ENCODE measurements at regions not wholly inside any gene's neighbourhood (a gene's known extent, or its start where the extent isn't known, plus 50 kb on each side); places are given as distances from the start of the nearest gene placed in this dataset.
"Not testable (repeated sequence)": the region's sequence is repeated elsewhere in the genome, so short reads cannot be mapped to it uniquely, and the experiment has no call there.

DNA sequence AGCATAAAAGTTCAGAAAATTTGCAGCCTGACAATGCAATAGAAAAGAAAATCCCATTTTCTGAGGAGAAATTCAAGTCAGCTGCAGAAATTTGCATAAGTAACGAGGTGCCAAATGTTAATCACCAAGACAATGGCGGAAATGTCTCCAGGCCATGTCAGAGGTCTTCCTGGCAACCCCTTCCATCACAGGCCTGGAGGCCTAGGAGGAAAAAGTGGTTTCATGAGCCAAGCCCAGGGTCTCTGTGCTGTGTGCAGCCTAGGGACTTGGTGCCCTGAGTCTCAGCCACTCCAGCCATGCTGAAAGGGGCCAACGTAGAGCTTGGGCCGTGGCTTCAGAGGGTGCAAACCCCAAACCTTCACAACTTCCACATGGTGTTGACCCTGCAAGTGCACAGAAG, 94.8 kb upstream of the UNC5B start:
- TF ChIP-seq CTCF, POLR2A (IDR thresholded peaks at IDR 0.05): not testable (repeated sequence)
